ENCODE measurements at regions not wholly inside any gene's neighbourhood (a gene's known extent, or its start where the extent isn't known, plus 50 kb on each side); places are given as distances from the start of the nearest gene placed in this dataset.

DNA sequence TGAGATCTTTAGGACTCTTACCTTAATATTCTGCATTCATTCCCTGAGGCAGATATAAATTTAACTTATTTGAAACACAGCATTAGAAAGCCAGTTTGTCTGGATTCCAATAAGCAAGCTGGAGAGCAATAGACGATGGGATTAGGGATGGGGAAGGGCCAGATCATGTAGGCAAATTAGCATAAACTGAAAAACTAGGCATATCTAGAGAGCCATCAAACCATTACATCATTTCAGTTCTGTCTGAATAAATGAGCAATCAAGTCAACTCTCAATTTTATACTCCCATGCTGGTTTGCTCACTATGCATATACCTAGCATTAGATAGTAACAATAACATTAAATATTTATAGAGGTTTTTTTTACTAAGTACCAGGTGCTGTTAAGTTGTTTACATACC lies 583.6 kb upstream of the LRRN3 start:
- CTCF ChIA-PET: no interaction called here
- no peak overlapping the region for H3K23ac ChIP-seq (ENCODE audit: low read depth, low read length)

More for the DNA sequence above, 583.6 kb upstream of the LRRN3 start:
- Histone ChIP-seq H3K4ac (ENCODE audit: low read depth, low read length) (no peak overlapping the region), H4K91ac (ENCODE audit: insufficient read depth, low read depth, low read length) (no peak overlapping the region), H3K9me3 (ENCODE audit: control insufficient read depth, insufficient read depth, low read length) (no peaks in the 10 kb centered on the region), H2BK15ac (ENCODE audit: low read depth, low read length) (no peak overlapping the region), H3K79me1 (ENCODE audit: low read depth in 1 of 2, low read length in 2 of 2) (no peaks in the 10 kb centered on the region), H3K18ac (ENCODE audit: low read depth, low read length) (no peak overlapping the region), H4K8ac (ENCODE audit: low read depth in 2 of 2, low read length in 2 of 2) (no peak overlapping the region), H4K20me1 (ENCODE audit: insufficient read depth, low read length) (no peaks in the 10 kb centered on the region), H2AK9ac (replicated peaks; ENCODE audit: low read depth, low read length, poor library complexity) (no peak overlapping the region), H2AFZ (replicated peaks; ENCODE audit: low read length, poor library complexity) (no peak overlapping the region), H3K4me1 (ENCODE audit: control insufficient read depth, insufficient read depth, low read length) (no peaks in the 10 kb centered on the region), H3K4me3 (ENCODE audit: insufficient read depth, low read depth, low read length) (no peak overlapping the region), H4K5ac (ENCODE audit: low read depth, low read length) (no peak overlapping the region), H3K4me2 (ENCODE audit: low read depth, low read length) (no peak overlapping the region), H2BK5ac (ENCODE audit: low read depth, low read length, poor library complexity, severe bottlenecking) (no peak overlapping the region), H3K14ac (replicated peaks; ENCODE audit: low read depth, low read length) (no peak overlapping the region), H2BK20ac (ENCODE audit: low read depth, low read length) (no peak overlapping the region), H3K36me3 (ENCODE audit: control insufficient read depth, insufficient read depth, low read length) (no peaks in the 10 kb centered on the region), H3K27ac (ENCODE audit: insufficient read depth, low read length) (no peak overlapping the region), H2BK120ac (ENCODE audit: low read depth, low read length) (no peak overlapping the region), H3K9me1 (ENCODE audit: insufficient read depth, low read length) (no peaks in the 10 kb centered on the region), H3K27me3 (ENCODE audit: control insufficient read depth, insufficient read depth, low read length) (no peaks in the 10 kb centered on the region), H3K9ac (ENCODE audit: low read depth, low read length) (no peak overlapping the region), H2AK5ac (ENCODE audit: low read depth, low read length) (no peak overlapping the region), H3K56ac (ENCODE audit: extremely low read depth, insufficient read depth, low read length) (no peak overlapping the region)
- TF ChIP-seq BHLHE40 (IDR thresholded peaks at IDR 0.05; ENCODE audit: low read depth, low read length) (no peak), MAZ (IDR thresholded peaks at IDR 0.05; ENCODE audit: borderline replicate concordance, low read depth, low read length) (no peak), CHD1 (IDR thresholded peaks at IDR 0.05; ENCODE audit: low read depth, low read length) (no peak), MXI1 (IDR thresholded peaks at IDR 0.05; ENCODE audit: borderline replicate concordance, low read depth, low read length) (no peak), RAD21 (IDR thresholded peaks at IDR 0.05; ENCODE audit: low read length) (no peak), ELK1 (IDR thresholded peaks at IDR 0.05; ENCODE audit: borderline replicate concordance, low read depth, low read length) (no peak), POLR2A (IDR thresholded peaks at IDR 0.05; ENCODE audit: low read depth, low read length) (no peak)
- no TSS peak for BruUV-seq (replicated peaks)
- intact Hi-C loops (cut with micrococcal nuclease) (no loop called here), in situ Hi-C loops (cut with MboI; ENCODE audit: low sequenced_read_pairs) (no loop called here), dilution Hi-C loops (cut with HindIII; ENCODE audit: low sequenced_read_pairs, unreplicated experiment) (no loop called here)
- POLR2A ChIA-PET (ENCODE audit: unreplicated experiment): no interaction called here
- no CpG with 5 or more reads among the region's 1 CpG for WGBS, 2 experiments (ENCODE audit: extremely low coverage in 2 of 2, insufficient read length in 1 of 2)
- ATAC-seq (ENCODE audit: low read depth) (no peak), DNase-seq (no peak)
